SK-N-SH (cell line): ENCODE measurements at regions not wholly inside any gene's neighbourhood (a gene's known extent, or its start where the extent isn't known, plus 50 kb on each side); places are given as distances from the start of the nearest gene placed in this dataset.

ENCODE experiments used
- CTCF ChIA-PET: fragments of 300-600, 350-600 bp; formaldehyde crosslinking; extraction: SDS; loops from one replicate; lab custom pipeline; 2021; lab: Yijun Ruan, JAX
- POLR2A ChIA-PET: fragments of 350-600 bp; sonication (Branson Sonifier 250); formaldehyde crosslinking; extraction: SDS; loops from one replicate; lab custom pipeline; 2020; ENCODE audit warnings: antibody characterized with exemption, inconsistent platforms; lab: Yijun Ruan, JAX
- DNase-seq: peaks from one replicate; pipeline ENCODE4 v3.0.0; 2012
- H2AFZ ChIP-seq: fragments of 200-600 bp; sonication (generic); 2 replicates; pipeline ENCODE4 v1.8.1; 2016; ENCODE audit warnings: antibody characterized with exemption, mild to moderate bottlenecking, low read depth
- H3F3A ChIP-seq: fragments of 200-600 bp; sonication (generic); replicated peaks from 2 replicates; pipeline ENCODE3; 2016; ENCODE audit warnings: antibody characterized with exemption, mild to moderate bottlenecking; ENCODE audit not compliant: insufficient read depth
- H3K27ac ChIP-seq, 2 experiments: fragments of 200-500 bp in 1 of 2; fragments of 200-600 bp in 1 of 2; sonication (Bioruptor generic) in 1 of 2; sonication (generic), shearing (Covaris generic) in 1 of 2; 2 replicates each; pipeline versions ENCODE4 v1.5.1 to v1.6.1; 2014 to 2016; ENCODE audit warnings: low read depth in 2 of 2, inconsistent platforms in 1 of 2, low read length in 1 of 2, mild to moderate bottlenecking in 1 of 2, mixed read lengths in 1 of 2
- H3K27me3 ChIP-seq: fragments of 200-600 bp; sonication (generic), shearing (Covaris generic); 2 replicates; pipeline ENCODE4 v1.6.1; 2016; ENCODE audit warnings: mixed run types; ENCODE audit not compliant: insufficient read depth
- H3K36me3 ChIP-seq, 2 experiments: fragments of 200-500 bp in 1 of 2; fragments of 200-600 bp in 1 of 2; sonication (Bioruptor generic) in 1 of 2; sonication (generic) in 1 of 2; replicated peaks in 1 of 2; 2 replicates each; pipeline versions ENCODE3 to v1.5.1; 2014 to 2016; ENCODE audit warnings: low read length in 1 of 2, mild to moderate bottlenecking in 1 of 2; ENCODE audit not compliant: insufficient read depth in 2 of 2, control insufficient read depth in 1 of 2
- H3K4me1 ChIP-seq, 2 experiments: fragments of 200-500 bp in 1 of 2; fragments of 200-600 bp in 1 of 2; sonication (Bioruptor generic) in 1 of 2; sonication (generic), shearing (Covaris generic) in 1 of 2; 2 replicates each; pipeline versions ENCODE4 v1.5.1 to v1.6.1; 2014 to 2016; ENCODE audit warnings: low read depth in 1 of 2, low read length in 1 of 2, mixed run types in 1 of 2; ENCODE audit not compliant: insufficient read depth in 2 of 2, control insufficient read depth in 1 of 2
- H3K4me2 ChIP-seq: fragments of 200-600 bp; sonication (generic), shearing (Covaris generic); 2 replicates; pipeline ENCODE4 v1.6.1; 2017; ENCODE audit warnings: mixed run types
- H3K4me3 ChIP-seq, 2 experiments: fragments of 200-500 bp in 1 of 2; fragments of 200-600 bp in 1 of 2; sonication (Bioruptor generic) in 1 of 2; sonication (generic), shearing (Covaris generic) in 1 of 2; 2 replicates each; pipeline versions ENCODE4 v1.5.1 to v1.8.1; 2014 to 2016; ENCODE audit warnings: low read depth in 2 of 2, inconsistent platforms in 1 of 2, low read length in 1 of 2, mild to moderate bottlenecking in 1 of 2, mixed read lengths in 1 of 2, moderate library complexity in 1 of 2
- H3K79me2 ChIP-seq: fragments of 200-600 bp; sonication (generic); 2 replicates; pipeline ENCODE4 v1.8.1; 2017; ENCODE audit warnings: mild to moderate bottlenecking; ENCODE audit not compliant: insufficient read depth
- H3K9ac ChIP-seq: fragments of 200-600 bp; sonication (generic); 2 replicates; pipeline ENCODE4 v1.6.1; 2017; ENCODE audit warnings: mixed run types
- H3K9me2 ChIP-seq: fragments of 200-600 bp; sonication (generic); 2 replicates; pipeline ENCODE4 v1.6.1; 2017; ENCODE audit warnings: mixed run types
- H3K9me3 ChIP-seq: fragments of 200-600 bp; sonication (generic); 2 replicates; pipeline ENCODE4 v1.6.1; 2017; ENCODE audit warnings: mixed run types, mild to moderate bottlenecking, moderate library complexity
- H4K20me1 ChIP-seq: fragments of 200-600 bp; sonication (generic); 2 replicates; pipeline ENCODE4 v1.6.1; 2017; ENCODE audit warnings: mild to moderate bottlenecking, mixed run types; ENCODE audit not compliant: insufficient read depth
- MAX ChIP-seq: IDR thresholded peaks from 2 replicates; pipeline ENCODE4 v1.4.0; 2012; ENCODE audit warnings: low read depth
- NRF1 ChIP-seq: IDR thresholded peaks from 2 replicates; pipeline ENCODE4 v1.6.1; 2012; ENCODE audit warnings: low read depth, mild to moderate bottlenecking, low read length
- REST ChIP-seq: IDR thresholded peaks from 2 replicates; pipeline ENCODE4 v1.6.1; 2012; ENCODE audit warnings: mild to moderate bottlenecking, low read depth, low read length, moderate library complexity
- SIN3A ChIP-seq: IDR thresholded peaks from 2 replicates; pipeline ENCODE4 v1.6.1; 2012; ENCODE audit warnings: low read depth, mild to moderate bottlenecking, low read length, moderate library complexity, borderline replicate concordance
- TEAD4 ChIP-seq: IDR thresholded peaks from 2 replicates; pipeline ENCODE4 v1.4.0; 2012; ENCODE audit warnings: mild to moderate bottlenecking, borderline replicate concordance; ENCODE audit not compliant: insufficient read depth
- USF1 ChIP-seq: IDR thresholded peaks from 2 replicates; pipeline ENCODE4 v1.4.0; 2012; ENCODE audit warnings: low read depth, borderline replicate concordance
- WGBS: methylation state at CpG from one replicate; pipeline ENCODE4 v1.1.6; 2017; ENCODE audit warnings: low lambda C conversion rate; 5-methylcytosine and 5-hydroxymethylcytosine counted together

- POLR2A ChIA-PET = no interaction called here
Observed at GRCh38 chr3:8286749-8287148, 214.9 kb upstream of the LMCD1 start.

DNA sequence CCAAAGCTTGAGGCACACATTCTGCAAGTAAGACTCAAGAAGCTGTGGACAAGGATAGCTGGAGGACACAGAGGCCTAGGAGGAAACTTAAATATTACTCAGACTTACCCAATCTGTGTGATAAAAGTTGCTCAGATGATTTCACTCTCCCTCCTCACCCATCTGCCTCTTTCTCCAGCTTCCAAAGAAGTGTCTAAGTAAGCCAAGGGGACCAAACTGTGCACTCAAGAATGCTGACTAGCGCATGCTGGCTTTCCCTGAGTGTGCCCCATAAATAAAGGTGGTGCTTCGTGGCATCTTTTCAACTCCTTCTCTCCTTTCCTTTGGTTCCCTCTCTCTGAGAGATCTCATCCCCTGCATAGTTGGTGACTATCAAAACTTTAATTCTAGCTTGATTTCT, 211.0 kb upstream of the LMCD1 start:
- H3K9ac ChIP-seq = no peak overlapping the region
- no peak overlapping the region for H3K4me2 ChIP-seq
- no peaks in the 10 kb centered on the region for H4K20me1 ChIP-seq
- 31% methylated on average over 2 of the region's 2 CpGs for WGBS
- POLR2A ChIA-PET = no interaction called here
- CTCF ChIA-PET = interaction anchor here (1.1 to 8.9 kb wide), 4 partner anchors 12 to 179 kb away, joined by 3 to 58 read pairs (median 6); no protein-coding TSS in a partner anchor
- H3K79me2 ChIP-seq = no peaks in the 10 kb centered on the region
- no peak overlapping the region for H2AFZ ChIP-seq
- no peak overlapping the region for H3K27ac ChIP-seq
- no peaks in the 10 kb centered on the region for H3K27me3 ChIP-seq
- H3K9me2 ChIP-seq = no peaks in the 10 kb centered on the region
- TF ChIP-seq TEAD4 = no peak
- no peak for TF ChIP-seq MAX
- TF ChIP-seq SIN3A = no peak
- TF ChIP-seq NRF1 = no peak
- no peaks in the 10 kb centered on the region for H3K4me1 ChIP-seq
- H3K9me3 ChIP-seq = no peaks in the 10 kb centered on the region
- no peak overlapping the region for H3K4me3 ChIP-seq
- DNase-seq = no peak
- no peaks in the 10 kb centered on the region for H3F3A ChIP-seq
- H3K36me3 ChIP-seq = no peaks in the 10 kb centered on the region

More at GRCh38 chr3:8286749-8287148, 214.9 kb upstream of the LMCD1 start:
- no peaks in the 10 kb centered on the region for H3K36me3 ChIP-seq
- H2AFZ ChIP-seq = no peak overlapping the region
- TF ChIP-seq USF1 (no peak), MAX (no peak), REST (no peak)
- no peak overlapping the region for H3K27ac ChIP-seq
- H3K9me2 ChIP-seq = no peaks in the 10 kb centered on the region
- H3K27me3 ChIP-seq = no peaks in the 10 kb centered on the region
- H3K4me1 ChIP-seq = no peaks in the 10 kb centered on the region; a peak in 1 of 4 replicates
- H3K4me2 ChIP-seq = no peak overlapping the region
- no peaks in the 10 kb centered on the region for H3K9me3 ChIP-seq
- H3K9ac ChIP-seq = no peak overlapping the region
- no peak overlapping the region for H3K4me3 ChIP-seq
- no peaks in the 10 kb centered on the region for H4K20me1 ChIP-seq
- H3K79me2 ChIP-seq = no peaks in the 10 kb centered on the region
- no peak for DNase-seq
- CTCF ChIA-PET = interaction anchor here (0.7 to 8.9 kb wide), 2 partner anchors 16 to 79 kb away, joined by 4 to 58 read pairs; no protein-coding TSS in a partner anchor
- no peaks in the 10 kb centered on the region for H3F3A ChIP-seq
